Prostate gland (tissue), 2 donors: ENCODE measurements at regions not wholly inside any gene's neighbourhood (a gene's known extent, or its start where the extent isn't known, plus 50 kb on each side); places are given as distances from the start of the nearest gene placed in this dataset.

Experiments
- DNase-seq: peaks from one replicate; pipeline ENCODE4 v3.0.0-alpha.2; 2019; ENCODE audit warnings: low spot score
- H3K27ac ChIP-seq, 2 donors: fragments of 200-600 bp; sonication (generic); 2 replicates each; pipeline ENCODE4 v1.5.1; 2017 to 2019
- H3K27me3 ChIP-seq: fragments of 200-600 bp; sonication (generic); replicated peaks from 2 replicates; pipeline ENCODE4 v1.5.1; 2019; ENCODE audit not compliant: insufficient read depth
- H3K36me3 ChIP-seq, 2 donors: fragments of 200-600 bp; sonication (generic); 1 replicate in 1 of 2; 2 replicates in 1 of 2; pipeline versions ENCODE4 v1.5.1 to v1.8.1; 2017 to 2019
- H3K4me1 ChIP-seq: fragments of 200-600 bp; sonication (generic); replicated peaks from 2 replicates; pipeline ENCODE4 v1.5.1; 2019
- H3K4me3 ChIP-seq, 2 donors: fragments of 200-600 bp; sonication (generic); 2 replicates each; pipeline ENCODE4 v1.5.1; 2017 to 2019
- H3K9me3 ChIP-seq: fragments of 200-600 bp; sonication (generic); 2 replicates; pipeline ENCODE4 v1.5.1; 2017
- POLR2A ChIP-seq: fragments of 450-650 bp; IDR thresholded peaks from one replicate; pipeline ENCODE4 v1.6.1; 2016; ENCODE audit warnings: antibody characterized with exemption, mild to moderate bottlenecking
- POLR2AphosphoS5 ChIP-seq: sonication (generic); formaldehyde crosslinking; IDR thresholded peaks from one replicate; pipeline ENCODE4 v1.6.1; 2017; ENCODE audit warnings: antibody characterized with exemption
- WGBS: methylation state at CpG from one replicate; pipeline ENCODE4 v1.1.5; 2018; 5-methylcytosine and 5-hydroxymethylcytosine counted together
- intact Hi-C: fragments of 100-400 bp; cut with DNase I; formaldehyde crosslinking; loops from one replicate; pipeline ENCODE4 v1.14.2; 2022
- TF ChIP-seq, protein P1 (sequence below), 4 experiments: fragments of 200-600 bp in 2 of 4; fragments of 450-650 bp in 2 of 4; sonication (generic) in 2 of 4; IDR thresholded peaks; 1 replicate in 3 of 4; 2 replicates in 1 of 4; pipeline ENCODE4 v1.5.1; 2016 to 2019; ENCODE audit warnings: antibody characterized with exemption in 4 of 4, mild to moderate bottlenecking in 2 of 4, moderate library complexity in 2 of 4

DNA sequence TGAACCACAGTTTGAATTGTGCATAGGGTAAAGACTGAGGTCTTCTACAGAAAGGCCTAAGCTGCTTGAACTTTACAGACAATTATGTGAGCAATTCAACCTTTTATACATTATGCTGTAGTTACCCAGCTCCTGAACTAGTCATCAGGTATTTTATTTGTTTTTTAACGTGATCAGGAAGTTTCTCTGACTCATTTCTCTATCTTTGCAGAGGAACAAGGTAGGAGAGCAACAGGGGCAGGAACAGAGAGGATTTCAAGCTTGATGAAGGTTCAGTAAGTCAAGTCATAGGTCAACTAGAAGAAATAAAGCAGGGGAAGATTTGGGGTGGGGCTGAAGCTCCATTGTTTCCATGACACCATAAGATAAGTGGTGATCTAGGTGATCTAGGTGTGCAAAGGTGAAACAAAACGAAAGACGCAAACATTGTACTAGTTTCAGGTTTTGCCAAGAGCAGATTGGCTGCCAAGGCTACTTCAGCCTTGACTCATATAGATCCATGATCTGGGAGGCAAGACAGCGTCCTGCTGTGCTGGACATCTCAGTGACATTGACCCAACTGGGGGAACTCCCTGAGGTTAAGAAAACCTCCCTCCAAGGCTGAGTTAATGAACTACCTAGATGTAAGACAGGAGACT, 198.1 kb downstream of the DAD1 start:
- Histone ChIP-seq H3K9me3 (no peaks in the 10 kb centered on the region), H3K36me3 (no peaks in the 10 kb centered on the region), H3K27ac (no peak overlapping the region), H3K27me3 (no peaks in the 10 kb centered on the region), H3K4me1 (no peaks in the 10 kb centered on the region), H3K4me3 (no peak overlapping the region)
- TF ChIP-seq POLR2A (no peak), POLR2AphosphoS5 (no peak)
- TF ChIP-seq, protein P1, sequence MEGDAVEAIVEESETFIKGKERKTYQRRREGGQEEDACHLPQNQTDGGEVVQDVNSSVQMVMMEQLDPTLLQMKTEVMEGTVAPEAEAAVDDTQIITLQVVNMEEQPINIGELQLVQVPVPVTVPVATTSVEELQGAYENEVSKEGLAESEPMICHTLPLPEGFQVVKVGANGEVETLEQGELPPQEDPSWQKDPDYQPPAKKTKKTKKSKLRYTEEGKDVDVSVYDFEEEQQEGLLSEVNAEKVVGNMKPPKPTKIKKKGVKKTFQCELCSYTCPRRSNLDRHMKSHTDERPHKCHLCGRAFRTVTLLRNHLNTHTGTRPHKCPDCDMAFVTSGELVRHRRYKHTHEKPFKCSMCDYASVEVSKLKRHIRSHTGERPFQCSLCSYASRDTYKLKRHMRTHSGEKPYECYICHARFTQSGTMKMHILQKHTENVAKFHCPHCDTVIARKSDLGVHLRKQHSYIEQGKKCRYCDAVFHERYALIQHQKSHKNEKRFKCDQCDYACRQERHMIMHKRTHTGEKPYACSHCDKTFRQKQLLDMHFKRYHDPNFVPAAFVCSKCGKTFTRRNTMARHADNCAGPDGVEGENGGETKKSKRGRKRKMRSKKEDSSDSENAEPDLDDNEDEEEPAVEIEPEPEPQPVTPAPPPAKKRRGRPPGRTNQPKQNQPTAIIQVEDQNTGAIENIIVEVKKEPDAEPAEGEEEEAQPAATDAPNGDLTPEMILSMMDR (IDR thresholded peaks at IDR 0.05) = no peak
- DNase-seq = no peak
- intact Hi-C loops = loop anchor here (5.0 kb wide), 2 partner anchors 81 to 166 kb away; no protein-coding TSS in a partner anchor
- WGBS = 75% methylated on average over 4 of the region's 4 CpGs

DNA sequence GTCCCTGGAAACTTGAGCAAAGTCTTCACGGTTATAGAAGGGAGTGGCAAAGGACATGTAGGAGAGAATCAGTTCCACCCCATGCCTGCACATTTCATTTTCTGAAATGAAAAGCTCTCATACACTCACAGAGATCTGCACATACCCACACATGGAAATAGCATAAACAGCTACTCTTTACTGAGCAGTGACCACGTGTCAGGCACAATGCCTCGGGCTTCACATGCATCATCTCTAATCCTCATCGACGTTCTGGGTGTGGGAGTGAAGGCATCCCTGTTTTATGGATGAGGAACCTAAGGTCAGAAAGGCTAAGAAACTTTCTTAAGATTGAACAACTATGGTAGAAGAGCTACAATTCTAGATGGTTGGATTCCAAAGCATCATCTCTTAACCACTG, 198.8 kb downstream of the DAD1 start:
- no peaks in the 10 kb centered on the region for H3K9me3 ChIP-seq
- TF ChIP-seq POLR2AphosphoS5 (no peak), POLR2A (no peak)
- TF ChIP-seq, protein P1 (IDR thresholded peaks at IDR 0.05) = no peak
- H3K27ac ChIP-seq = no peak overlapping the region
- intact Hi-C loops = loop anchor here (5.0 kb wide), 2 partner anchors 82 to 167 kb away; no protein-coding TSS in a partner anchor
- no peak overlapping the region for H3K4me3 ChIP-seq
- DNase-seq = no peak
- H3K36me3 ChIP-seq = no peaks in the 10 kb centered on the region
- no peaks in the 10 kb centered on the region for H3K4me1 ChIP-seq
- no peaks in the 10 kb centered on the region for H3K27me3 ChIP-seq
- 77% methylated on average over 5 of the region's 5 CpGs for WGBS

DNA sequence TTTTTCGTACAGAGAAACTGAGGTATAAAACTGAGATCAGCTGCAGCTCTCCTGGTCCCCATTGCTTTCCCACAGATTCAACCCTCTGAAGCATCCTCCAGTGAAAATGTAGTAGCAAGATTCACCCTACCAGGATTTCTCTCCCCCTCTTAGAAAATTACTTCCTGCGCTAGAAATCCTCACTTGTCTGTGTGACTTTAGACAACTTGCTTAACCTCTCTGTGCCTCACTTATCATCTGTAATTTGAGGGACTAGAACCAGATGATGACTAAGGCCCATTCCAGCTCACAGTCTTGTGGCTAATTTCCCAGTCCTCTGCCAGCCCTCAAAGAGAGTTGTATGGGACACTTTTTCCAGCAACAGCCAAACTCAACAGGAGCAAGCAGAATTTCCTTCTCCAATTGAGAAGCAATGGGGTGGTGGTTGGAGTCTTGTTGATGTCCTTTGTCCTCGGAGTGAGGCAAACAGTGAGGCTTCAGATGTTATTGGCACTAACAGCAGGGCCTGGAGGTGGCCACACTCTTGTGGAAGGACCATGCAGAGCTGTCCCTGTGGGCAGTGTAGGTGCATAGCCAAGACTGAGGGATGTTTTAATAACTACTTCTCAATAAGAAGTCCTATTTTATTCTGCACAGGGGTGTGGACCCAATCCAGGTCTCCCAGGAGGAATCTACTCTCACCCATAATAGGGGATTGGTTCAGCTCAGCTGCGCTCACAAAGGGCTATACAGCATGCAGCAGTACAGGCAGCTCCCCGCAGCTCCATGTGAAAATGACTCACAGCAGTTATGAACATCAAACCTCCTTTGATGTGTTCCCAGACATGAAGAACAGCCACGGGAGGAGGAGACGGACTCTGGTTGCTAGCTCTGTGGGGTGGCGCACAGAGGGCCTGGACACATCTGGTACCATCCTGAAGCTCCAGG, 200.1 kb downstream of the DAD1 start:
- TF ChIP-seq POLR2AphosphoS5 (no peak), POLR2A (no peak)
- TF ChIP-seq, protein P1 (IDR thresholded peaks at IDR 0.05) = no peak
- WGBS = 73% methylated on average over 8 of the region's 8 CpGs
- Histone ChIP-seq H3K9me3 (no peaks in the 10 kb centered on the region), H3K4me3 (no peak overlapping the region), H3K36me3 (no peaks in the 10 kb centered on the region), H3K27ac (no peak overlapping the region), H3K4me1 (no peaks in the 10 kb centered on the region), H3K27me3 (no peaks in the 10 kb centered on the region)
- DNase-seq = no peak
- intact Hi-C loops = loop anchor here (5.0 to 10.0 kb wide), 2 partner anchors 263 to 456 kb away; no protein-coding TSS in a partner anchor

DNA sequence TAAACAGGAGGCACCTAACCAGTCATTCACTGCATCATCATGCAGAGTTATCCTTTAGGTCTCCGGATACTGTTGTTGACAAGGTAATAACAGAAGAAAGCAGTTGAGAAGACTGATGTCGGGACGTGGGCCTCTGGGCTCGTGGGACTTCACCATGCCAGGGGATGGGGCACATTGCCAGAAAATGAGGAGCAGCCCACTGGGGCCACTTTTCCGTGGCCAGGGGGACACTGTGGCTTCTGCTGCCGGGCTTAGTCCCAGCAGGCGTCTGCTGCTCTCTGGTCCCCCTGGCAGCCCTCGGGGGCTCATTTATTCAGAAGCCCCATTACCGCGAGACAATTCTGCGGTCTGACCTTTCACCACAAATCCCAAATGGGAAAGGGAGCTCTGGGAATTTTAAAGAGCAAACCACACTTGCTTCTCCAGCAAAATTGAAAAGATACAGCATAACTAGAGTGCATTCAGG, 201.2 kb downstream of the DAD1 start:
- 53% methylated on average over 11 of the region's 11 CpGs for WGBS
- TF ChIP-seq, protein P1 (IDR thresholded peaks at IDR 0.05) = no peak
- TF ChIP-seq POLR2A = no peak
- no peak for TF ChIP-seq POLR2AphosphoS5
- DNase-seq = no peak
- no peaks in the 10 kb centered on the region for H3K4me1 ChIP-seq
- intact Hi-C loops = loop anchor here (5.0 to 10.0 kb wide), 2 partner anchors 264 to 457 kb away; no protein-coding TSS in a partner anchor
- H3K9me3 ChIP-seq = no peaks in the 10 kb centered on the region
- H3K27ac ChIP-seq = no peak overlapping the region
- no peaks in the 10 kb centered on the region for H3K36me3 ChIP-seq
- no peaks in the 10 kb centered on the region for H3K27me3 ChIP-seq
- no peak overlapping the region for H3K4me3 ChIP-seq
